GM12891 (cell line): ENCODE measurements at regions not wholly inside any gene's neighbourhood (a gene's known extent, or its start where the extent isn't known, plus 50 kb on each side); places are given as distances from the start of the nearest gene placed in this dataset.

ENCODE experiments used
- POLR2A ChIP-seq: IDR thresholded peaks from 2 replicates; pipeline ENCODE4 v1.6.1; 2011; ENCODE audit warnings: low read depth, low read length, control low read depth
- POLR2AphosphoS5 ChIP-seq: IDR thresholded peaks from 2 replicates; pipeline ENCODE4 v1.6.1; 2011; ENCODE audit warnings: low read depth, low read length, control low read depth
- POU2F2 ChIP-seq: IDR thresholded peaks from 2 replicates; pipeline ENCODE4 v1.6.1; 2011; ENCODE audit warnings: low read depth, mild to moderate bottlenecking, control low read depth, low read length, moderate library complexity
- TAF1 ChIP-seq: IDR thresholded peaks from 2 replicates; pipeline ENCODE4 v1.6.1; 2011; ENCODE audit warnings: low read depth, low read length, control low read depth

DNA sequence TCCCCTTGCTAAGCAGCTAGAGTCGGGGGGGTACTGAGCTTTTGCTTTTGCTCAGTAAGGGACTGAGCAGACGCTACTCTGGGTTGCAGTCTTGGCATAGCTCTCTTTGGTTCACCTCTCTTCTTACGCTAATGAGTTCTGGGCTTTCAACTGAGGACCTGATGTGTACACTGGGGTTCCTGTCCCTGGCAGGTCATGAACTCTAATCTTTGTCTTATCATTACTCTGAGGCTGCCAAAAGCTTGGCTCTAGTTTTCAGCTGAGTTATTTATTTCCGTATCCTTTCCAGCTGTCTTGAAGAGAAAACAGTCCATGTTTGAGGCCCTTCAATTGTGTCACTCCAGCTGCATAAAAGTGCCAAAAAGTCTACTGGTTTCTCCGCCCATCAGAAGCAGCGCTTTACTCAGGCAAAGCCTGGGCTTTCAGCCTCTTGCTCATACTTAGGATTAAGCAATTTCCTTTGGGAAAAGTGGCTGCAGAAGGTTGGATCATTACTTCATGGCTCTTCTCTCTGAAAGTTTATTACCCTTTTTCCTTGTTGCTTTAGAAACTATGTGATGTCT is 121.0 kb upstream of the STOX2 start:
- TF ChIP-seq POLR2A = no peak
- TF ChIP-seq TAF1 = no peak
- no peak for TF ChIP-seq POLR2AphosphoS5
- no peak for TF ChIP-seq POU2F2
